SK-N-SH treated with all-trans-retinoic acid at 6 μM for 48 hours (cell line): ENCODE measurements at regions not wholly inside any gene's neighbourhood (a gene's known extent, or its start where the extent isn't known, plus 50 kb on each side); places are given as distances from the start of the nearest gene placed in this dataset.

Experiments
- ARNTL ChIP-seq: fragments of 450-650 bp; formaldehyde crosslinking; IDR thresholded peaks from 2 replicates; pipeline ENCODE4 v1.5.0; 2020; ENCODE audit warnings: low read depth, mild to moderate bottlenecking, moderate library complexity, borderline replicate concordance
- BACH2 ChIP-seq: fragments of 250-450 bp; sonication (Bioruptor Pico); IDR thresholded peaks from 2 replicates; pipeline ENCODE4 v1.9.0; 2021; ENCODE audit warnings: mild to moderate bottlenecking, borderline replicate concordance
- GLIS3 ChIP-seq: fragments of 250-450 bp; sonication (Bioruptor Pico); IDR thresholded peaks from 2 replicates; pipeline ENCODE4 v1.5.0; 2020; ENCODE audit warnings: mild to moderate bottlenecking, moderate library complexity
- PPARA ChIP-seq: fragments of 250-450 bp; sonication (Bioruptor Pico); IDR thresholded peaks from 2 replicates; pipeline ENCODE4 v1.5.0; 2020; ENCODE audit warnings: mild to moderate bottlenecking, borderline replicate concordance
- SNAI2 ChIP-seq: fragments of 250-450 bp; sonication (Bioruptor Pico); IDR thresholded peaks from 2 replicates; pipeline ENCODE4 v1.5.0; 2020; ENCODE audit warnings: mild to moderate bottlenecking, moderate library complexity
- ZC3H10 ChIP-seq: fragments of 250-450 bp; sonication (Bioruptor Pico); IDR thresholded peaks from 2 replicates; pipeline ENCODE4 v1.5.1; 2021; ENCODE audit warnings: mild to moderate bottlenecking, moderate library complexity
- ZFP30 ChIP-seq: fragments of 450-650 bp; formaldehyde crosslinking; IDR thresholded peaks from 2 replicates; pipeline ENCODE4 v1.5.0; 2022; ENCODE audit warnings: mild to moderate bottlenecking, moderate library complexity
- ZNF70 ChIP-seq: fragments of 450-650 bp; formaldehyde crosslinking; IDR thresholded peaks from 2 replicates; pipeline ENCODE4 v1.5.0; 2020; ENCODE audit warnings: mild to moderate bottlenecking, moderate library complexity
- ZNF8 ChIP-seq: fragments of 450-650 bp; formaldehyde crosslinking; IDR thresholded peaks from 2 replicates; pipeline ENCODE4 v1.5.0; 2020; ENCODE audit warnings: mild to moderate bottlenecking, moderate library complexity
- TF ChIP-seq, protein P1 (sequence below): fragments of 250-450 bp; sonication (Bioruptor Pico); IDR thresholded peaks from 2 replicates; pipeline ENCODE4 v1.5.1; 2021; ENCODE audit warnings: mild to moderate bottlenecking, moderate library complexity
- TF ChIP-seq, protein P2 (sequence below): fragments of 250-450 bp; sonication (Bioruptor Pico); IDR thresholded peaks from 2 replicates; pipeline ENCODE4 v1.8.0; 2021; ENCODE audit warnings: low read depth, mild to moderate bottlenecking, moderate library complexity, borderline replicate concordance
- TF ChIP-seq, protein P3 (sequence below): fragments of 250-450 bp; sonication (Bioruptor Pico); IDR thresholded peaks from 2 replicates; pipeline ENCODE4 v1.5.1; 2020; ENCODE audit warnings: low read depth, mild to moderate bottlenecking, moderate library complexity

DNA sequence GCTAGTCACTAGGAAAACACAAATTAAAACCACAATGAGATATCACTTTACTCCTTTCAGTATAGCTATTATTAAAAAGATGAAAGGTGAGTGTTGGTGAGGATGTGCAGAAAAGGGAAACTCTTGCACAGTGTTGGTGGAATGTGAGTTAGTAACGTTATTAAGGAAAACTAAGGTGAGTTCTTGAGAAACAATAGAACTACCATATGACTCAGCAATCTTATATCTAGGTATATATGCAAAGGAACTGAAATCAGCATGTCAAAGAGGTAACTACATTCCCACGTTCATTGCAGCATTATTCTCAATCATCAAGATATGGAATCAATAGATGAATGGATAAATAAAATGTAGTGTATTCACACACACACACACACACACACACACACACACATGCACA lies 117.3 kb upstream of the HNMT start:
- no peak for TF ChIP-seq ZFP30 (CRISPR knock-in tag)
- no peak for TF ChIP-seq ZC3H10
- no peak for TF ChIP-seq GLIS3 (CRISPR knock-in tag)
- TF ChIP-seq SNAI2 (CRISPR knock-in tag) = no peak
- TF ChIP-seq, protein P1, sequence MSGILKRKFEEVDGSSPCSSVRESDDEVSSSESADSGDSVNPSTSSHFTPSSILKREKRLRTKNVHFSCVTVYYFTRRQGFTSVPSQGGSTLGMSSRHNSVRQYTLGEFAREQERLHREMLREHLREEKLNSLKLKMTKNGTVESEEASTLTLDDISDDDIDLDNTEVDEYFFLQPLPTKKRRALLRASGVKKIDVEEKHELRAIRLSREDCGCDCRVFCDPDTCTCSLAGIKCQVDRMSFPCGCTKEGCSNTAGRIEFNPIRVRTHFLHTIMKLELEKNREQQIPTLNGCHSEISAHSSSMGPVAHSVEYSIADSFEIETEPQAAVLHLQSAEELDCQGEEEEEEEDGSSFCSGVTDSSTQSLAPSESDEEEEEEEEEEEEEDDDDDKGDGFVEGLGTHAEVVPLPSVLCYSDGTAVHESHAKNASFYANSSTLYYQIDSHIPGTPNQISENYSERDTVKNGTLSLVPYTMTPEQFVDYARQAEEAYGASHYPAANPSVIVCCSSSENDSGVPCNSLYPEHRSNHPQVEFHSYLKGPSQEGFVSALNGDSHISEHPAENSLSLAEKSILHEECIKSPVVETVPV (CRISPR knock-in tag) = no peak
- no peak for TF ChIP-seq PPARA (CRISPR knock-in tag)
- no peak for TF ChIP-seq ARNTL (CRISPR knock-in tag)
- no peak for TF ChIP-seq ZNF70 (CRISPR knock-in tag)
- TF ChIP-seq, protein P2, sequence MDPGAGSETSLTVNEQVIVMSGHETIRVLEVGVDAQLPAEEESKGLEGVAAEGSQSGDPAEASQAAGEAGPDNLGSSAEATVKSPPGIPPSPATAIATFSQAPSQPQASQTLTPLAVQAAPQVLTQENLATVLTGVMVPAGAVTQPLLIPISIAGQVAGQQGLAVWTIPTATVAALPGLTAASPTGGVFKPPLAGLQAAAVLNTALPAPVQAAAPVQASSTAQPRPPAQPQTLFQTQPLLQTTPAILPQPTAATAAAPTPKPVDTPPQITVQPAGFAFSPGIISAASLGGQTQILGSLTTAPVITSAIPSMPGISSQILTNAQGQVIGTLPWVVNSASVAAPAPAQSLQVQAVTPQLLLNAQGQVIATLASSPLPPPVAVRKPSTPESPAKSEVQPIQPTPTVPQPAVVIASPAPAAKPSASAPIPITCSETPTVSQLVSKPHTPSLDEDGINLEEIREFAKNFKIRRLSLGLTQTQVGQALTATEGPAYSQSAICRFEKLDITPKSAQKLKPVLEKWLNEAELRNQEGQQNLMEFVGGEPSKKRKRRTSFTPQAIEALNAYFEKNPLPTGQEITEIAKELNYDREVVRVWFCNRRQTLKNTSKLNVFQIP (CRISPR knock-in tag) = no peak
- TF ChIP-seq ZNF8 = no peak
- TF ChIP-seq, protein P3, sequence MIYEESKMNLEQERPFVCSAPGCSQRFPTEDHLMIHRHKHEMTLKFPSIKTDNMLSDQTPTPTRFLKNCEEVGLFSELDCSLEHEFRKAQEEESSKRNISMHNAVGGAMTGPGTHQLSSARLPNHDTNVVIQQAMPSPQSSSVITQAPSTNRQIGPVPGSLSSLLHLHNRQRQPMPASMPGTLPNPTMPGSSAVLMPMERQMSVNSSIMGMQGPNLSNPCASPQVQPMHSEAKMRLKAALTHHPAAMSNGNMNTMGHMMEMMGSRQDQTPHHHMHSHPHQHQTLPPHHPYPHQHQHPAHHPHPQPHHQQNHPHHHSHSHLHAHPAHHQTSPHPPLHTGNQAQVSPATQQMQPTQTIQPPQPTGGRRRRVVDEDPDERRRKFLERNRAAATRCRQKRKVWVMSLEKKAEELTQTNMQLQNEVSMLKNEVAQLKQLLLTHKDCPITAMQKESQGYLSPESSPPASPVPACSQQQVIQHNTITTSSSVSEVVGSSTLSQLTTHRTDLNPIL = no peak
- no peak for TF ChIP-seq BACH2 (CRISPR knock-in tag)
